Keratinocyte (primary cell): ENCODE measurements at regions not wholly inside any gene's neighbourhood (a gene's known extent, or its start where the extent isn't known, plus 50 kb on each side); places are given as distances from the start of the nearest gene placed in this dataset.

ENCODE experiments used
- EZH2 ChIP-seq: IDR thresholded peaks from one replicate; pipeline ENCODE4 v1.6.1; 2012; ENCODE audit warnings: inconsistent platforms, mild to moderate bottlenecking, low read length, moderate library complexity
- TF ChIP-seq, protein P1 (sequence below), 3 experiments: IDR thresholded peaks in 1 of 3; conservative IDR thresholded peaks in 1 of 3; optimal IDR thresholded peaks in 1 of 3; 2 replicates in 2 of 3; 3 replicates in 1 of 3; pipeline versions ENCODE3 to v1.5.1; 2011; ENCODE audit warnings: low read length in 3 of 3, mild to moderate bottlenecking in 3 of 3, moderate library complexity in 2 of 3, control low read depth in 1 of 3, inconsistent platforms in 1 of 3; ENCODE audit not compliant: insufficient read depth in 2 of 3; ENCODE audit errors: extremely low read depth in 1 of 3

DNA sequence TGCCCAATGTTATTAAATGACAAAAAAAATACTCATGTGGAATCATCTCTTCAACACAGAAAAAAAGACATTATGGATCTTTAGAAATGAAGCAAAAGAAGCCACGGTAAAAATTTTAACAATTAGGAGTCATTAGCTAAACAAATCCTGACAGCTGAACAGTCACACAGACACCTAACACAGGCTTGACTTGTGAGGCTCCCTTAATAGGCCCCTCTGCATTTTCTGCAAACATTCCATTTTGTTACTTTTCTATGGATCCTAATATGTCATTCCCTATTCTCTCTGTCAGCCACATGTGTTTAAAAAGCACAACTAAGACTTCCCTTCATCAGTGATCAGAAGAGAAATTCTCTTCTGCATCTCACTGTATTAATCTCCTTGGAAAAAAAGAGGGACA, 1331.5 kb downstream of the CDH8 start:
- TF ChIP-seq, protein P1, sequence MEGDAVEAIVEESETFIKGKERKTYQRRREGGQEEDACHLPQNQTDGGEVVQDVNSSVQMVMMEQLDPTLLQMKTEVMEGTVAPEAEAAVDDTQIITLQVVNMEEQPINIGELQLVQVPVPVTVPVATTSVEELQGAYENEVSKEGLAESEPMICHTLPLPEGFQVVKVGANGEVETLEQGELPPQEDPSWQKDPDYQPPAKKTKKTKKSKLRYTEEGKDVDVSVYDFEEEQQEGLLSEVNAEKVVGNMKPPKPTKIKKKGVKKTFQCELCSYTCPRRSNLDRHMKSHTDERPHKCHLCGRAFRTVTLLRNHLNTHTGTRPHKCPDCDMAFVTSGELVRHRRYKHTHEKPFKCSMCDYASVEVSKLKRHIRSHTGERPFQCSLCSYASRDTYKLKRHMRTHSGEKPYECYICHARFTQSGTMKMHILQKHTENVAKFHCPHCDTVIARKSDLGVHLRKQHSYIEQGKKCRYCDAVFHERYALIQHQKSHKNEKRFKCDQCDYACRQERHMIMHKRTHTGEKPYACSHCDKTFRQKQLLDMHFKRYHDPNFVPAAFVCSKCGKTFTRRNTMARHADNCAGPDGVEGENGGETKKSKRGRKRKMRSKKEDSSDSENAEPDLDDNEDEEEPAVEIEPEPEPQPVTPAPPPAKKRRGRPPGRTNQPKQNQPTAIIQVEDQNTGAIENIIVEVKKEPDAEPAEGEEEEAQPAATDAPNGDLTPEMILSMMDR (optimal IDR thresholded peaks at IDR 0.05 in 1 of 3, IDR thresholded peaks at IDR 0.05 in 1 of 3, conservative IDR thresholded peaks at IDR 0.05 in 1 of 3; ENCODE audit: extremely low read depth in 1 of 3, insufficient read depth in 2 of 3, low read length in 3 of 3): no peak
- TF ChIP-seq EZH2: no peak
